HG03108 (cell line): ENCODE measurements at regions not wholly inside any gene's neighbourhood (a gene's known extent, or its start where the extent isn't known, plus 50 kb on each side); places are given as distances from the start of the nearest gene placed in this dataset.
"Not testable (repeated sequence)": the region's sequence is repeated elsewhere in the genome, so short reads cannot be mapped to it uniquely, and the experiment has no call there.

Experiments
- ATAC-seq: cut with Tn5 transposase; IDR thresholded peaks from one replicate; pipeline ENCODE4 v1.9.1; 2021; ENCODE audit warnings: moderate library complexity; ENCODE audit not compliant: unreplicated experiment

DNA sequence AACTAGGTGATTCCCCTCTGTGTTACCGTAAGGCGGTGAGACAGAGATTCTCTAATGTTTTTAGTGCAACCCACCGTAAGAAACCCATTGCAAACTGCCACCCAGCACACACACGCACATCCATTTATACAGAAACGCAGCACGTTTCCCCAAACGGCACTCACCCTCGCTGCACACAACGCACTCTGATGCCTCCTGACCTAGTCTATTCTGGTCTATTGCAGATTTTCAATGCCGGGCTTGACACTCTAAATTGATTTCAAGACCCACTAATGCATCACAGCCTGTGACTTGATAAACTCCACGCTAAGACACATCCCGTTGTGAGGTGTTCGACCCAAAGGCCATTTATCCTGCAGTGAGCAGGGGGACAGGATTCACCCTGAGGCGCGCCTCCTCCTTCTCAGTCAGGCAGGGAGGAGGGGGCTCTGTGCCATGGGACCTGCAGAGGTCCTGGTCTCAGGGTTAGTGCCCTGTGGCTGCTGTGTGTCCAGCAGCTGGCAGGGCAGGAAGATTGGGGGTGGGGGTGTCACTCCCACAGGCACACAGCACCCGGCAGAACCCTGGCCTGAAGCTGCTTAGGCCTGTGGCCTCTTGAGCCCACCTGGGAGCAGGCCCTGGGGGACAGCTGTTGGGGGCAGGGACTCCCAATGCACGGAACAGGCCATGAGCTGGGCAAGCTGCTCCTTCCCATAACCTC, 335.6 kb downstream of the PREX1 start:
- no peak for ATAC-seq

- no peak for ATAC-seq
Observed at GRCh38 chr20:48490961-48491831, 336.6 kb downstream of the PREX1 start.

- ATAC-seq, result not testable (repeated sequence)
Observed at GRCh38 chr20:48490341-48490740, 337.5 kb downstream of the PREX1 start.

- no peak for ATAC-seq
Observed at GRCh38 chr20:48489656-48490055, 338.1 kb downstream of the PREX1 start.

- no peak for ATAC-seq
Observed at GRCh38 chr20:48489046-48489463, 338.7 kb downstream of the PREX1 start.

- ATAC-seq, result not testable (repeated sequence)
Observed at GRCh38 chr20:48488334-48489034, 339.3 kb downstream of the PREX1 start.

DNA sequence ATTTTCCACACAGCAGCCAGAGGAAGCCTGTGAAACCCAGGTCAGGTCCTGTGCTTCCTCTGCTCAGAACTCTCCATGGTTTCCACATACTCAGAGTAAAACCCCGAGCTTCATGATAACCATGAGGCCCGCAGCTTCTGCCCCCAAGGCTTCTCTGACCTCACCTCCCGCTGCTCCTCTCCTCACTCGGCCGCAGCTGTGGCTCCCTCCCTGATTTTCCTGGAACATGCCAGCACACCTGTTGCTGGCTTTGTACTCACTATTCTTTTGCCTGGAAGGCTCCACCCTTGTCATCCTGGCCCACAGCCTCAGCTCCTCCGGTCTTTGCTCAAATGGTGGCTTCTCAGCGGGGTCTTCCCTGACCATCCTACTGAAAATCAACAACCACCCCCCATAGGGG, 341.7 kb downstream of the PREX1 start:
- no peak for ATAC-seq

DNA sequence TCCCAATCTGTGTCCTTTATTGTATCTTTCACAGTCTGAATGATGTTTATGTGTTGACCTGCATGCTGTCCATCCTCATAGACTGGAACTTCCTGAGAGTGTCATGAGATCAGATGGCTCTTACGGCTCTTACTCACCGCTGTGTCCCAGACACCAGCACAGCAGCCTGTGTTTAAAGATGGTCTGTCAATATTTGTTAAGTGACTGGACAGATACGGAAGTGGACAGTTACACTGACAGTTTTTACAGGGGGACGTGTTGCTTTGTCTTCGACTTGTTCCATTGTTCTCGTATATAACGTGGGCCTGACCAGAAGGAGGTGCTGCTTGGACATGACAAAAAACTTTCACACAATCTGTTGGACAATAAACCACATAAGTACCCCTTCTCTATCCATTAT, 342.6 kb downstream of the PREX1 start:
- not testable (repeated sequence) for ATAC-seq

- ATAC-seq, result no peak
Observed at GRCh38 chr20:48483334-48484066, 344.3 kb downstream of the PREX1 start.

DNA sequence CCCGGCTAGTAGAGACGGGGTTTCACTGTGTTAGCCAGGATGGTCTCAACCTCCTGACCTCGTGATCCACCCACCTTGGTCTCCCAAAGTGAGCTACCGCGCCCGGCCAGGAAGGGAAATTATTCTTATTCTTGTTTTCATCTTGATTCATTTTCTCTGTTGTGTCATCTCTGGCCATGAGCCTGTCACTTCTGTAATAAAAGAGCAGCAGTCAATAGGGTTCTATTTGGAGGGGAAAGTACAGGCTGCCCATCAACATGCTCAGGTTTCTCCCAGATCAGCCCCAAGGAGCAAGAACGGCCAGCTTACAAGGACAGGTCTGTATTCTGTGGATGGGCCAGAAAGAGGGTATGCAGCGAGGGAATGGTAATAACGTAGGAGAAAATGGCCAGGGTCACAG, 345.0 kb downstream of the PREX1 start:
- ATAC-seq, result no peak

DNA sequence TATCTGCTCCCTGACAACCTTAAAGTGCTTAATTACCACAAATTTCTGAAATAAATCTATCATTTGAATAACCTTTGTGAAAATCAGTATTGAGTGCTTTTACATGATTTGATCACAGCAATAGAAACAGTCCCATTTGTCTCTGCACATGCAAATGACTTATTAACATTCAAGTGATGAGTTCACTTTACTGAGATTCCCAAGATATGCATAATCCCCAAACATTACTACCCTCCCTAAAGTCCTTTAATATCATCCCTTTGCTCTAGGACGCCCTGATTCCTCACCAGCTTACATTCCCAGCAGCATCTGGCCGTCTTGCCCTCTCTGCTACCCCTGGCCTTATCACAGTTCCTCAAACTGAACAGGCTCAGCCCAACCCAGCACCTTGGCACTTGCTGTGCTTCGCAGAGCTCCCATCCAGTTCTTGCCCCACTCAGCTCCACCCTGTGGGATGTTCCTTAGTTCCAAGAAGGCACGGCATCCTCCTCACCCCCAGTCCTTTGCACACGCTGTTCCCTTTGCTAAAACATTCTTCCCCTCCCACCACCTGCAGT, 347.5 kb downstream of the PREX1 start:
- ATAC-seq, result no peak

GRCh38 chr20:48478806-48479585, 348.8 kb downstream of the PREX1 start:
- no peak for ATAC-seq

DNA sequence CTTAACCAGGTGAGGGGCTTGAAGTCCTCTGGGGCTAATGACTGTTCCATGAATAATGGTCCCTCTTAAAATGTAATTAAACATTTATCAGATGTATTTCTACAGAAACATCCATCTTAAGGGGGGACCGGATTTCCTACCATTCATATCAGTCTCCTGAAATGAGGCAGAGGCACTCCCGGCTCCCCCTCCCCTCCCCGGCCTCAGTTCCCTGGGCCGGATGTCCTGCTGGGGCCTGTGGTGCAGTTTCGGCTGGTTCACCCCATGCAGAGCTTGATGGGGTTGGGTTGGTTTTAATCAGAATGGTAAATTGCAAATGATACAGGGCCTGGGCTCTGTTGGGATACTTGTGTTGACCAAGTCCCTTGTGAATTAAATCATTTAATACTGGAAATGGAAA, 349.4 kb downstream of the PREX1 start:
- no peak for ATAC-seq

DNA sequence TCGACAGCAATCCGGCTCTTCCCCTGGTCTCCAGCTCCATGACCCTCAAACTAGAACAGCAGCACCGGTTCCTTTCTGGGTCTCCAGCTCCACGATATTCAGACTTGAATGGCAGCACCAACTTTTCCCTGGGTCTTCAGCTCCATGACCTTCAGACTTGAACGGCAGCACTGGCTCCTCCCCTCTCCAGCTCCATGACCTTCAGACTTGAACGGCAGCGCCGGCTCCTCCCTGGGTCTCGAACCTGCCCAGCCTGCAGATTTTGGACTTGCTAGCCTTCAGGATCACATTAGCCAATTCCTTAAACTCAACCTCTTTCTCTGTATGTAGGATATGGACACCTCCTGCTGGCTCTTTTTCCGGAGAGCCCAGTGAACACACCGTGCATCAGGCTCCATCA, 350.9 kb downstream of the PREX1 start:
- no peak for ATAC-seq

- no peak for ATAC-seq
Observed at GRCh38 chr20:48474022-48474421, 353.8 kb downstream of the PREX1 start.

- no peak for ATAC-seq
Observed at GRCh38 chr20:48471759-48472408, 355.9 kb downstream of the PREX1 start.

DNA sequence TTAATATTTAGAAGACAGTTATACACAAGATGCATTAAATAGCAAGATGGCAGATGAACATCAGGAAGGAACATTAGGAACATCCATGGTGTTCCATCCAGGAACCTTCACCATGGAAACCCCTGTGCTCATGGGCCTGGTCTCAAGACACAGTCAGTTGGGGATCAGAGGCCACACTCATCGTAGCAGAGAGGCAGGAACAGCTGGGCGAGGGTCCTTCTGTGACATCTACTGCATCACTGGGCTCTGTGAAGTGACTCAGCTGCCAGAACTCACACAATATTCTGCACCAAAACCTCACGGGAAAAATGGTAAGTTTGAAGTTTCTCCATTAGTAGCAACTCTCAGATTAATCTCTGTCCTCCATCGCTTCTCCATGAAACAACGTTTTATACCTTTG, 356.6 kb downstream of the PREX1 start:
- no peak for ATAC-seq

- ATAC-seq, result no peak
Observed at GRCh38 chr20:48470141-48470540, 357.7 kb downstream of the PREX1 start.

- no peak for ATAC-seq
Observed at GRCh38 chr20:48469026-48469425, 358.8 kb downstream of the PREX1 start.
